Head of caudate nucleus (tissue), 42 donors: ENCODE measurements at regions not wholly inside any gene's neighbourhood (a gene's known extent, or its start where the extent isn't known, plus 50 kb on each side); places are given as distances from the start of the nearest gene placed in this dataset.
A peak's percentile ranks its signal among the peaks of the same experiment; 100 is the strongest.

Experiments used
- DNase-seq, 42 donors: peaks; one replicate each; pipeline versions ENCODE4 v3.0.0 to v3.0.0-alpha.2; 2020 to 2021; ENCODE audit warnings: mixed read lengths in 7 of 42
- intact Hi-C: fragments of 100-400 bp; cut with DNase I; formaldehyde crosslinking; loops from one replicate; pipeline ENCODE4 v1.15.0; 2022

DNA sequence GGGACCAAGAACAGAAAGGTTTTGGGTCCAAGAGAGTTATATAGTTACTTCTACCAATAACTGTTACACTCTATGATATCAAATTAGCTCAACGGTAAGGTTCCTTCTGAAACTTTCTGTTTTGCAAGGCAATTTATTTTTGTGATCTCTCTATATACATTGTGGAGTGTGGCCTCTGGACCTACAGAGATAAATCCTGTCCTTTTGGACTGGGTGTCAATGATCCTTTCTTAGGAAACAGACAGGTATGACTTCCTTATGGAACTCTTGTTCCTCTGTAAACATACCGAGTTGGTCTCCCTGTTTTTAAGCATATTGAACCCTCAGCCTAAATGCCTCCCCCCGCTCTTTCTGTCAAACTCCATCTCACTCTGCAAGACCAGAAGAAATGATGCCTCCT is 1117.8 kb downstream of the BCL11A start:
- intact Hi-C loops: no loop called here
- DNase-seq: no peak

DNA sequence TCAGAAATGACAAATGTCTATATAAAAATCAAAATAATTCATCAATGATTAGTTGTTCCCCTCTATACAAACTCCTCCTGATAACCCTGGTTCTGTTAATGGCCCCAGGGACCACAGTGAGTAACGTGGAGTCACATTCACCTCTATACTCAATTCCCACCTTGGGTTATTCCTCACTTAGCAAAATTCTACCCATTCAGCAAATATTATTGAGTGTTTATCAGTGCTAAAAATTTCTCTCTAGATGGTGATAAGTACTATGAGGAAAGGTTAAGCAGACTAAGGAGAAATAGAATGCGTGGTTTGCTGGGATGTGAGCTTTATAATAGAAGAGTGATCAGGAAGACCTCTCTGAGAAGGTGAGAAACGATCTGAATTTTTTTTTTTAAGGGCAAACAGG is 1124.5 kb downstream of the BCL11A start:
- intact Hi-C loops: no loop called here

DNA sequence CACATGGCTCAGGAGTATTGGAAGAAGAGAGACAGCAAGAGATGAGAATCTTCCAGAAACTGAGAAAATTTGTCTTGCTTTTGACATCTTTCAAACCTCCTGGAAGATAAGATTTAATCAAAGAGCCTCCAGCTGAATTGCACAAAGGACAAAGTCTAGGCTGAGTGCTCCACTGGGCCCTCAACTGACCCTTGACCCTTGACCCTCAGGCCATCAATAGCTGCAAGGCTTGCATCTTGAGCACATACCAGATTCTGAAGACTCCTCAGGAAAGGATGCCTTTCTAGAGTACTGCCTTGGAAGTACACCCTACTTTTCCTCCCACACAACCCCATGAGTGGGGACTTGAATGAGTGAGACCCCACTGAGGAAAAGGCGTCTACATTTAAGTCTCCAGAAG is 1125.5 kb downstream of the BCL11A start:
- intact Hi-C loops: no loop called here
- no peak for DNase-seq

More for the DNA sequence above, 1124.5 kb downstream of the BCL11A start:
- DNase-seq: no peak

DNA sequence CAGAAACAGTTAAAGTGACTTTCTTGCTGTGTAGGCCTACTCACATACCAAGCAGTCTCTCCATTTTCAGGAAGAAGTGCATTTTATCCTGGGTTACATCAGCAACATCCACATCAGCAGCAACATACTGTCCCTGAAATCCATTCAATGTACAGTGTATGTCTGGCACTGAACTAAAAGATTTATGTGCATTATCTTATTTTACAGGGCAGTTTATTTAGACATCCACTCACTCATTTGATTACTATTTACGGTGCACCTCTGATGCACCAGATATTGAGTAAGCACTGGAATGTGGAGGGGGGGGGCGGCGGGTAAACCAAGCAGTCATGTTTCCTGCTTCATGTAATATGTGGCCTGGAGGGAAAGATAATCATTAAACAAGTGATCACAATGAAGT is 1128.2 kb downstream of the BCL11A start:
- DNase-seq: no peak
- intact Hi-C loops: no loop called here

DNA sequence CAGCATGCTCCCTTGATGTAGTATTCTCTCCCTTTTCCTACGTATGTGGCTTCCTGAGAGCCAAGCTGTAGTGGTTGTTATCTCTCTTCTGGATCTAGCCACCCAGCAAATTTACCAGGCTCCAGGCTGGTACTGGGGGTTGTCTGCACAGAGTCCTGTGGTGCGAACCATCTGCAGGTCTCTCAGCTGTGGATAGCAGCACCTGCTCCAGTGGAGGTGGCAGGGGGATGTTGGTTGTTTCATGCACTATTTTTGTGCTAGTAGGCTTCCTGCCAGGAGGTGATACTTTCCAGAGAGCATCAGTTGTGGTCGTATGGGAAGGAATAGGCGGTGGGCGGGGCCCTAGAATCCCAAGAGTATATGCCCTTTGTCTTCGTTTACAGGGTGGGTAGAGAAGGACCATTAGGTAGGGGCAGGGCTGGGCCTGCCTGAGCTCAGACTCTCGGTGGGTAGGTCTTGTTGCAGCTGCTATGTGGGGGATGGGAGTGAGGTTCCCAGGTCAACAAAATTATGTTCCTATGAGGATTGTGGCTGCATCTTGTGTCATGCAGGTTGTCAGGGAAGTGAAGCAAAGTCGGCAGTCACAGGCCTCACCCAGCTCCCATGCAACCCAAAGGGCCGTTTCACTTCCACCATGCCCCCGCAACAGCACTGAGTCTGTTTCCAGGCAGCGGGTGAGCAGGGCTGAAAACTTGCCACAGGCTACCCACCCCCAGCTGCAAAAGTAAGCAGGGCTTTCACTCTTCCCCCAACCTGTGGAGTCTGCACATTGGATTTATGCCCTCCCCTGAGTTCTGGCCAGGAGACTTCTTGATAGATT is 1139.5 kb downstream of the BCL11A start:
- intact Hi-C loops: no loop called here
- DNase-seq: no peak

DNA sequence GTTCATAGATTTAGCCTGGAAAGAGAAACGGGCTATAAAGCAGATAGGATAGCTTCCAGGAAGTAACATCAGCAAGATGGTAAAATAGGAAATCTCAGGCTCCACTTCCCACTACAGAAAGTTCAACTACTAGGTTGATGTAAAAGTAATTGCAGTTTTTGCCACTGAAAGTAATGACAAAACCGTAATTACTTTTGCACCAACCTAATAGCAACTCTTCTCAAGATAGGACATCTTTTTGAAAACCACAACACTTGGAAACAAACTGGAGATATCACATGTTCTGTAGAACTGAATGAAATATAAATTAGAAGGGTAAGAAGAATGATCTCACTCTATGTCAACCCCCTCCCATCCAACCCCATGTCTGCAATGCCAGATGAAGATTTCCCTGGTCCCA is 1154.3 kb downstream of the BCL11A start:
- intact Hi-C loops: no loop called here
- no peak for DNase-seq

DNA sequence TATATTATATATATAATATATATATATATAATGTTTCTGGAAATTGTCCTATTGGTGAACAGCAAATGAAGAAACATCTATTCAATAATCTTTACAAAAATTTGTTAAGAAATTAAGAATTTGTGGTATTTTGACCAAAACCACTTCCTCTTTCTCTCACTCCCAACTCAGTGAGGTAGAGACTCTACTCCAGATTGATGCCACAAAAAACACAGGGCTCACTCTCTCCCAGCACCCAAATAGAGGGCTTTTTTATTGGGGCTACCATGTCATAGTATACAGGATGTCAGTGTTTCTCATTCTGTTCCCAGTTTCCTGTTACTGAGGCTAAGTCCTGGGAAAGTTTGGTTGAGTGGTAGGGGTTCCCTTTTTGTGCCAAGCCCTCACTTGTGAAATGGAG is 1155.4 kb downstream of the BCL11A start:
- intact Hi-C loops: no loop called here
- DNase-seq: no peak

DNA sequence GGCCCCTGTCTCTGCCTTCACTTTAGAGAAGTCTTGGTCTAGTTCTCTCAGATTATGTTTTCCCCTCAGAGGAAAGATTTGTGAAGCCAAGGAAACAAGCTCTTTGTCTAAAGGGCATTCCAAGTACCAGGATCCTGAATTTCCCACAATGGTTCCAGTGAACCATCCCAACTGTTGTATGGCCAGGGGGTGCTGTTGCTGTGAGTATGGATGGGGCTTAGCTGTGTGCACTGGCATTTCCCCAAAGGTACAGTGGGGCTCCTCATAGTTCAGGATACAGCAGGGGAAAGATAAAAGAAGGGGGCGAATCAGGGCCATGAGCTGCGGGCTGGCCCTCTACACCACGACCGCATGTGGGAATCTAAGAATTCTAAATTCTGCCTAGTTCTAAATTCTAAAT is 1154.0 kb upstream of the FANCL start:
- intact Hi-C loops: no loop called here
- DNase-seq: no peak

DNA sequence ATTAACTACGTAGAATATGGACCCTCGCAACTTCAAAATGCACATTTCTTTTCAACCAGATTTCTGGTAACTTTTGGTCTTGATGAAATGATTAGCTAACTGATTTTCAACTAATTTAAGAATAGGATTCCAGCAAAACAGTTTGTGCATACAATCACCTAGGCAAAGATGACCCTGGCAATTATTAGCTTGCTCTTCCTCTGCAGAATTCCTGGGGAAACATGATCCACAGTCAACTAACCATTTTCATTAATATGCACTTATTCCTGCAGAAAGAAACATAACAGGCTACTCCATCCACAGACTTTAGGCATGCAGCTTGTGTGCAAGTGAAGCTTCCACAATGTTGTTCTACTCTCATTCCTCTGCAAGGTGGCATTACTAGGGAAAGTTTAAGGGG is 1150.8 kb upstream of the FANCL start:
- no peak for DNase-seq
- intact Hi-C loops: no loop called here

DNA sequence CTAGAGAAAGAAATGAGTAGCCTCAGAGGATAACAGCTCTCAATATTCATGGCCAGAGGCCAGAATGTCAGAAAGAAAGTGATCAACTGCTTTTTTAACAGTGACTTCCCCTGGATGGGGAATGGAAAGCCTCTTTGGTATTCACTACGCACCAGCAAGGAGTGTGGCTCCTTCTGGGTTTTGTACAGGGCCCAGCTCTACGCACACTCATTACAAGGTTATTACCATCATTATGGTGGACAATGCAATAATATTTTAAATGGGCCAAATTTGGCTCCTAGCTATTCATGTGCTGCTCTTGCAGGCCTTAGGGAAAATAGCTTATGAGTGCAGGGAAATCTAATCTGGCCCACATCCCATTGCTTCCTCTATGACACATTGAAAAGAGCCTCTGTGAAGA is 1149.5 kb upstream of the FANCL start:
- DNase-seq: no peak
- intact Hi-C loops: no loop called here

DNA sequence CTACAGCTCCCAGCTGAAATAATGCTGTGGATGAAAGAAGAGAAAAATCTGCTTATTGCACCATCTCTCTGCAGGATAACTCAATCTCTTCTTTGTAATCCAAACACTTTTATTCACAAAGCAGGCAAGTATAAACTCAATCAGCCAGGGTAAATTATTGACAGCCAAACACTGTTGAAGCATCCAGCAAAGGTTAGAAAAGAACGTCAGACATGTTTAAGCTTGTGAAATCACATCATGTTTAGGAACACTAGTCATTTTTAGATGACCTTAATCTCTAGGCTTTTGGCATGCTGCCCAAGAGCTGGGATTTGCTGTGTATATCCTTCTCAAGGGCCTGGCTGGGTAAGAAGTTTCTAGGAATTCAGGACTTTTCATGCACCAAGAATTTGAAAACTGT is 1148.1 kb upstream of the FANCL start:
- peak in 3 of 42 donors; percentile 4 to 18 (median 7) for DNase-seq
- intact Hi-C loops: no loop called here

DNA sequence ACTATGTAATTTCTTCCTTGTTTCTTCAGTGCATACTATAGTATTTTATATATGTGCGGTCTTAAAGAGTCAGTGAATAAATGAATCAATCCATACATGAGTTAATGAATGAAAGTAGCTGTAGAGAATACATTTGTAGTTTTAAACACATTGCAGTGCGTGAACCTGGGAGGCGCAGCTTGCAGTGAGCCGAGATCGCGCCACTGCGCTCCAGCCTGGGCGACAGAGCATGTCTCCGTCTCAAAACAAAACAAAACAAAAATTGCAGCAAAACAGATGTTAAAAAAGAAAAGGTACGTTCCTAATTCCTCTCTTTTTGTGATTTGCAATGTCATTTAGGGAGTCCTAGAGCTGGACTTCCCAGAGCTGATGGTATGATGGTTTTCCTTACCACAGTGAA is 1144.8 kb upstream of the FANCL start:
- intact Hi-C loops: no loop called here
- no peak for DNase-seq

DNA sequence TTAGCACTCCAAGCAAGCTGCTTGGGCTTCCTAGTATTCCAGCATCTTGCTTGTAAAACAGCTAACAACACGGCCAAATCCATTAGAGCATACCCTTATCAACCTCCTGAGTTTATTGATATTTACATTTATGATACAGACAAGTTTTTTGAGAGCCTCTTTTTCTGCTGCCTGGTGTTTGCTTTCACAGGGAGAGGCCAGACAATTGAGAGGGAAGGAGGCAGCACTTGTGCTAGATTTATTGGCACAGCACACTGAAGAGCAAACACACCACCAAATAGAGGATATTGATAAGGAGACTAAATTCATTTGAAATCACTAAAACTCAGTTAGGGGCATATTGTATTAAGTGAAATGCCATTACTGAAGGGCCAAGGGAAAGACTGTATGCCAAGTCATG is 1142.3 kb upstream of the FANCL start:
- intact Hi-C loops: no loop called here
- no peak for DNase-seq

DNA sequence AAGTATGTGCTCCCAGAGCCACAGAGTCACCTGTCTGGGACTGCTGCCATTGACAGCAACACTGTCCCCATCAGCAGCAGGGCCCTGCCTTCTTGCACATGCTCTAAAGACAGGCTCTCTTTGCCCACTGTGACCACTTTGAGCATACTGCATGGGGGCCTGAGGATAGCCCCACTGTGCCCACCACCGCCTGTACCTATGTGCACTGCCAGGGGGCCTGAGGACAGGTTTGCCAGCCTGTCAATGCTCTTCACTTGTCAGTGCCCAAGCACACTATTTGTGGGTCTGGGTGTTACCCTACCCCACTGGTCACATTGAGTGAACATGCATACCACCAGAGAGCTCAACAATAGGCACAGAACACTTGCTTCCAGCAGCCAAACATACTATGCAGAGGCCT is 1137.0 kb upstream of the FANCL start:
- intact Hi-C loops: no loop called here
- no peak for DNase-seq

DNA sequence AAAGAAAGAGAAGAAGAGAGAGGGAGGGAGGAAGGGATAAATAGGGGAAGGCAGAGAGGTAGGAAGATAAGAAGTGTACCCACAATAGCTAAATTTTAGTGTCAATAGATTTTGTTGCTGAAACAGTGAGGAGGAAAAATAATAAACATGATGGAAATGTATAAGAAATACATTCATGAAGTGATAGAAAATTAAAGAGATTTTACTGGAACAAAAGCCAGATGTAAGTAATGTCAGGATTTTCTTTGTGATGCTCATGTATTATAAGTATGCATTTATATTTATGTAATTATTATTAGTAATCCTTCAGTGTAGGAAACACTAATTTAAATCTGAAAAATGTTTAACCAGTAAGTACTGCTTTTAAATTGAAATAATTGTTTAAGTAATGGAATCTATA is 1125.2 kb upstream of the FANCL start:
- intact Hi-C loops: no loop called here
- DNase-seq: no peak

DNA sequence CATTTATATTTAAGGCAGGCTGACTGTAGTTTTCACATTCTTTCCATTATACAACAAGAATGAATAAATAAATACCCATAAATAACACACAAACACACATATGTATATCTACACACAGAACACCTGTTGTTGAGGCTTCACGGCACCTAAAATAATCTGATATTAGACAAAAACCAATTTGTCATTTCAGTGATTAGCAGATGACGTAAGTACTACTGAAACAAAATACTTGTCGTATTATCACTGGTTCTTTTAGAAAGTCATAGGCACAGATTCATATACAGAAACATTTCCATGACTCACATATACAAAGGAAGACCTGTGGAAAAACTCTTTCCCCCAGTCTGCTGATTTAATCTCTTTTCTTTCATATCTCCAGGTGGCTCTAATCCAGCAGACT is 1113.4 kb upstream of the FANCL start:
- intact Hi-C loops: no loop called here
- no peak for DNase-seq

DNA sequence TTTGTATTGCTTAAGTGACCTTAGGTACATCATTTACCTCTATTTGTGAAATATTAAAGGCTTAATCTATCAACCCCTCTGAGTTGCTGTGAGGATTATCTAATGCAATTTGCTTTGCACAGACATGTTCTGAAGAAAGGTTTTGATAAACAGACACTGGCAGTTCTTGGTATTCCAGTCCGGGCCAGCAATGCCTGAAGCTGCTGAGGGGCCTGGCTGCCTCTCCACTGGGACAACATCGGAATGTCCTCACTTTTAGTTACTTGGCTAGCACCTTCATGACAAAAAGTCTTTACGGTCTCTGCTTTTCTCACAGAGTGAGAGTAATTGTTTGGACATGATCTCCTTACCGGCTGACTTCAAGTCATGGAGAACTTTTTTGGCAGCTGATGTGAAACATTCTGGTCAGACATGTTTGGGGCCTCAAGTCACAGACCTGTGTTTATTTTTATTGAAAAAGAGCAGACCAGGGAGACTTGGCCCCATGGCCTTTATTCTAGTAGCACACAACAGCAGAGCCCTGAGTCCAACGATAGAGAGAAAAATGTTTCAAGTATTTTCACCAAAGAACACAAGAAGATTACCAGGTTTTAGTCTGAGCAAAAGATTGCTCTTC is 1112.3 kb upstream of the FANCL start:
- DNase-seq: no peak
- intact Hi-C loops: no loop called here

DNA sequence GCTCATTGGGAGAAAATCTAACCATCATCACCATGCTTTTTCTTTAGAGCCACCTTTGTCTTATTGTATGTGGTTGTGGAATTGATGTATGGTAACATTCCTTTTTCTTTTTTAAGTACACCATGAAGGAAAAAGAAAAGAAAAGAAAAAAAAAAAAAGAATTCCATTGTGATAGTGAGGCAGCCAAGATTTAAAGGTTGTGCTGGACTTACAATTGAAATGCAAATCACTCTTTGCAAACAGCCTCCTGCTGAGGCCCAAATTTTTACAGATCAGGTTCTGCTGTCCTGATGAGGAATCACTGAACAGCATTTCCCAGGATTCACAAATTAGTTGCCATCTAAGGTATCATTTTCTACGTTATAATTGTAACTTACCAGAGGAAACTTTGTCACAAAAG is 1101.0 kb upstream of the FANCL start:
- intact Hi-C loops: no loop called here
- DNase-seq: no peak

DNA sequence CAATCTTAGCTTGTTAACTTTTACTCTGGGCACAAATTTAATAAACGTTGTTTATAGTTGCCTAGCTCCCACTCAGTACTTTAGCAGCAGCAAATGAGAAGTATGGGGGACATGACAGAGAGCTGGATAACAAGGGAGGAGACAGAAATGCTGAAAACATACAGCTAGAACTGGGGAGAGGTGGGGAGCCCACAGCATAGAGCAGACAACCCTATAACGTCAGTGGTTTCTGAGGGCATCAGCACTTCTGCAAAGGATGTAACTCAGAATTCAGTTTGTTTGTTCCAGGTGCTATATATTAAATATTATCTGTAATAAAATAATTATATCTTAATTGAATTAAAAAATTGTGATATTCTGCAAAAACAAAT is 1098.7 kb upstream of the FANCL start:
- DNase-seq: no peak
- intact Hi-C loops: no loop called here

DNA sequence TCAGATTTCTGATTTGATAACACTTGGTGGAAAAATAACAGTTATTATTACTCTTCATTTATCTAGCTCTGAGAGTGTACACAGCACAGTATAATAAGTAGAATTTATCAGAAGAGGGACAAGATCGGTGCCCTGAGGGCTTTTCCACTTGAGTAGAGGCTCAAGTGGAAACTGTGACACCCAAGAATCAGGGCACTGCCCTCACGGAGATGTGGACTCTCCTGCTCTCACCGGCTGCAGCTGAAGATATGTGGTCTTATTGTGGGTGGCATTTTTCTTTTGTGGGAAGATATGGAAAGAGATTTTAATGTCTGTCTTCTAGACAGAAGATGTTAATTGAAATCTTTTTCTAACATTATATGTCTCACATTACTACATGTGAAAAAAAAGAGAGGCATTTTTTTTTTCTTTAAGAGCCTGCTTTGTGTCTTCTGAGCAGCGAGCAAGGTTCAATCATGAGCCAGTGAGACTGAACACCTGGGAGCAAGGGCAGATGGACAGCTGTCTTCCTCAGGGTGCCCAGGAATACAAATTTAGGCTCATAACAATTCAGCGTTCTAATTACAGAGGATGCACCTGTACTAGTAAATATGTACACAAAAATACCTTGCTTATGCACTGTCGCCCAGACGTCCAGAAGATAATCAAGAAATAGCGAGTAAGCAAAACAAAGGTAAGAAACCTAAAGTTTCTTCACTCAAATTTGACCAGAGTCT is 1098.2 kb upstream of the FANCL start:
- no peak for DNase-seq
- intact Hi-C loops: no loop called here

DNA sequence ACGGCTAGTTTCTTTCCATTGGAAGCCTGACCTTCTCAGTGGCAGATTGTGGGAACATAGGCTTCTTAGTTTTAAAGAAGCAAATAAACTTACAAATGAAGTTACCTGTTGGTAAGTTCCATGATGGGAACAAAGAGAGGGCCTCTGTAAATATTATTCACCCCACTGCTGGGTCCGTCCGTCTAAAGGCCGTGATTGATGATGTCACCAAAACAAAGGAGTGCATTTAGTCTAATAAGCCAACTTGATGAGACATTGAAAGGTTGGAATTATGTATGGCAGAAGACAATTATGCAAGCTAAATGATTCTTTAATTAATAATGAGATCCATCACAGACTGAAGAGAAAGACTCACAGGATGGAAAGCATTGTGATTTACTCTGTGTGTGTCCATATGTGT is 1091.9 kb upstream of the FANCL start:
- DNase-seq: no peak
- intact Hi-C loops: no loop called here
